IMR-90 (cell line): ENCODE measurements at regions not wholly inside any gene's neighbourhood (a gene's known extent, or its start where the extent isn't known, plus 50 kb on each side); places are given as distances from the start of the nearest gene placed in this dataset.

Experiments
- ATAC-seq: fragments of 200-7000 bp; cut with Tn5 transposase; 2 replicates; pipeline ENCODE4 v1.9.1; 2020; ENCODE audit warnings: low read depth, mild to moderate bottlenecking, moderate library complexity
- BruUV-seq: library from RNA; stranded (reverse); fragments of 400-500 nt; replicated peaks from 2 replicates; lab custom pipeline; 2021; lab: Mats Ljungman, UMichigan
- CTCF ChIA-PET: fragments of 300-600 bp; formaldehyde crosslinking; extraction: SDS; loops from one replicate; lab custom pipeline; 2021; ENCODE audit warnings: antibody characterized with exemption; lab: Yijun Ruan, JAX
- POLR2A ChIA-PET: fragments of 300-600 bp; sonication (Branson Sonifier 250); formaldehyde crosslinking; loops from one replicate; lab custom pipeline; 2022; ENCODE audit warnings: antibody characterized with exemption; ENCODE audit not compliant: unreplicated experiment; lab: Charles Lee
- DNase-seq: peaks from one replicate; pipeline ENCODE4 v3.0.0; 2013
- H2AFZ ChIP-seq: replicated peaks from 2 replicates; pipeline ENCODE3; 2013; ENCODE audit warnings: low read length, mild to moderate bottlenecking; ENCODE audit not compliant: poor library complexity
- H2AK5ac ChIP-seq: 2 replicates; pipeline ENCODE4 v1.6.1; 2013; ENCODE audit warnings: low read depth, low read length, inconsistent platforms
- H2AK9ac ChIP-seq: replicated peaks from 2 replicates; pipeline ENCODE3; 2013; ENCODE audit warnings: mild to moderate bottlenecking, low read depth, low read length, moderate library complexity; ENCODE audit not compliant: poor library complexity
- H2BK120ac ChIP-seq: 2 replicates; pipeline ENCODE4 v1.6.1; 2013; ENCODE audit warnings: low read depth, low read length, inconsistent platforms
- H2BK15ac ChIP-seq: 3 replicates; pipeline ENCODE4 v1.6.1; 2013; ENCODE audit warnings: low read depth, low read length, inconsistent platforms
- H2BK20ac ChIP-seq: 2 replicates; pipeline ENCODE4 v1.6.1; 2013; ENCODE audit warnings: low read depth, mild to moderate bottlenecking, inconsistent platforms, low read length, moderate library complexity
- H2BK5ac ChIP-seq: 2 replicates; pipeline ENCODE4 v1.6.1; 2013; ENCODE audit warnings: mild to moderate bottlenecking, low read depth, low read length, inconsistent platforms; ENCODE audit not compliant: poor library complexity, severe bottlenecking
- H3K14ac ChIP-seq: replicated peaks from 2 replicates; pipeline ENCODE4 v1.6.1; 2013; ENCODE audit warnings: low read depth, low read length, inconsistent platforms
- H3K18ac ChIP-seq: 2 replicates; pipeline ENCODE4 v1.6.1; 2013; ENCODE audit warnings: low read depth, low read length, control low read depth
- H3K23ac ChIP-seq: 2 replicates; pipeline ENCODE4 v1.6.1; 2013; ENCODE audit warnings: low read depth, low read length, inconsistent platforms
- H3K27ac ChIP-seq: 2 replicates; pipeline ENCODE4 v1.5.1; 2013; ENCODE audit warnings: mild to moderate bottlenecking, control low read depth, low read length; ENCODE audit not compliant: insufficient read depth
- H3K27me3 ChIP-seq: 2 replicates; pipeline ENCODE4 v1.6.1; 2013; ENCODE audit warnings: low read length; ENCODE audit not compliant: control insufficient read depth, insufficient read depth
- H3K36me3 ChIP-seq: 2 replicates; pipeline ENCODE4 v1.6.1; 2013; ENCODE audit warnings: low read length, mixed read lengths; ENCODE audit not compliant: control insufficient read depth, insufficient read depth
- H3K4ac ChIP-seq: 2 replicates; pipeline ENCODE4 v1.6.1; 2013; ENCODE audit warnings: low read depth, low read length, inconsistent platforms
- H3K4me1 ChIP-seq: 2 replicates; pipeline ENCODE4 v1.6.1; 2013; ENCODE audit warnings: low read length, mixed read lengths; ENCODE audit not compliant: control insufficient read depth, insufficient read depth
- H3K4me2 ChIP-seq: 2 replicates; pipeline ENCODE4 v1.6.1; 2013; ENCODE audit warnings: low read depth, mild to moderate bottlenecking, control low read depth, low read length, moderate library complexity
- H3K4me3 ChIP-seq: 2 replicates; pipeline ENCODE4 v1.5.1; 2013; ENCODE audit warnings: low read depth, mild to moderate bottlenecking, control low read depth, low read length, moderate library complexity; ENCODE audit not compliant: insufficient read depth
- H3K56ac ChIP-seq: 2 replicates; pipeline ENCODE4 v1.6.1; 2013; ENCODE audit warnings: low read length, inconsistent platforms; ENCODE audit not compliant: insufficient read depth; ENCODE audit errors: extremely low read depth
- H3K79me1 ChIP-seq, 2 experiments: 2 replicates each; pipeline ENCODE4 v1.6.1; 2013; ENCODE audit warnings: low read length in 2 of 2, inconsistent platforms in 1 of 2, low read depth in 1 of 2
- H3K9ac ChIP-seq: 2 replicates; pipeline ENCODE4 v1.6.1; 2013; ENCODE audit warnings: low read depth, low read length, control low read depth
- H3K9me1 ChIP-seq: 2 replicates; pipeline ENCODE4 v1.6.1; 2013; ENCODE audit warnings: low read length, inconsistent platforms; ENCODE audit not compliant: insufficient read depth
- H3K9me3 ChIP-seq: 2 replicates; pipeline ENCODE4 v1.6.1; 2013; ENCODE audit warnings: low read length; ENCODE audit not compliant: control insufficient read depth, insufficient read depth
- H4K20me1 ChIP-seq: 2 replicates; pipeline ENCODE4 v1.6.1; 2013; ENCODE audit warnings: low read length, inconsistent platforms; ENCODE audit not compliant: insufficient read depth
- H4K5ac ChIP-seq: 2 replicates; pipeline ENCODE4 v1.6.1; 2013; ENCODE audit warnings: mild to moderate bottlenecking, low read depth, low read length, control low read depth
- H4K8ac ChIP-seq, 2 experiments: 2 replicates each; pipeline ENCODE4 v1.6.1; 2013; ENCODE audit warnings: low read depth in 2 of 2, low read length in 2 of 2, control low read depth in 1 of 2, inconsistent platforms in 1 of 2
- H4K91ac ChIP-seq: 2 replicates; pipeline ENCODE4 v1.6.1; 2013; ENCODE audit warnings: low read depth, low read length, inconsistent platforms; ENCODE audit not compliant: insufficient read depth
- CEBPB ChIP-seq: IDR thresholded peaks from 2 replicates; pipeline ENCODE4 v1.6.1; 2012; ENCODE audit warnings: low read depth, low read length, improper control_type of control experiment
- CHD1 ChIP-seq: IDR thresholded peaks from 2 replicates; pipeline ENCODE4 v1.6.1; 2012; ENCODE audit warnings: low read depth, low read length, improper control_type of control experiment
- WGBS, 2 experiments: methylation state at CpG; one replicate each; pipeline versions ENCODE4 v1.1.5 to v1.1.7; 2013; ENCODE audit warnings: missing lambda C conversion rate in 2 of 2; ENCODE audit not compliant: insufficient read length in 1 of 2; ENCODE audit errors: extremely low coverage in 2 of 2; 5-methylcytosine and 5-hydroxymethylcytosine counted together
- dilution Hi-C: fragments of 300-500 bp; cut with HindIII; formaldehyde crosslinking; loops from one replicate; pipeline ENCODE4 v1.14.3; 2018; ENCODE audit warnings: low sequenced_read_pairs; ENCODE audit not compliant: unreplicated experiment
- in situ Hi-C: fragments of 300-500 bp; cut with MboI; formaldehyde crosslinking; loops from 3 replicates; pipeline ENCODE4 v1.14.3; 2019; ENCODE audit warnings: low sequenced_read_pairs, inconsistent platforms, mixed read lengths
- intact Hi-C: fragments of 100-400 bp; cut with micrococcal nuclease; formaldehyde crosslinking; loops from 2 replicates; pipeline ENCODE4 v1.10.0; 2022

DNA sequence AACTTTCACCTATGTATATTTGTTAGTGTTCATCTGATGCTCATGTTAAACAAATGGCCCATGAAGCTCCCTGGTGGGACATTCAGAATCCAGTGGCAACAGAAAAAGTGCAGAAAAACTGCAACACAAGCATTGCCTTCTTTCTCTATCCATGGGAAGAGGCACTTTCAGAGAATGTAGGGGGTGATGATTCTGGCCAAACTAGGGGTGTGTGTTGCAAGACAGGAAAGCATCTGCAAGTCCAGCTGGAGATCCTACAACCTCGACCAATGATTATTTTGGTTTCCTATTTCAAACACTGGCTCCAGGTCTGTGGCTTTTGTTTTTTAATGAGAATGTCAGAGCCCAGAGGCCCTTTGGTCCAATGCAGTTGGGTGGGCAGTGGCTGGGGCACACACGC is 198.7 kb downstream of the CXCL12 start:
- H4K91ac ChIP-seq, result no peak overlapping the region
- no peak overlapping the region for H3K4ac ChIP-seq
- intact Hi-C loops (loop anchor here (5.0 to 10.0 kb wide), 4 partner anchors 121 to 491 kb away; partner anchors contain the start of gene CXCL12), dilution Hi-C loops (no loop called here), in situ Hi-C loops (no loop called here)
- no peak overlapping the region for H3K4me3 ChIP-seq
- no peak for TF ChIP-seq CHD1
- TF ChIP-seq CEBPB, result peak; percentile 38; the same call in 1 of the 2 replicates
- ATAC-seq (peak; percentile 62; the same call in 1 of the 2 replicates), DNase-seq (peak; percentile 83)
- no peak overlapping the region for H3K18ac ChIP-seq
- H3K27me3 ChIP-seq, result no peaks in the 10 kb centered on the region; the same call in 1 of the 2 replicates
- H3K36me3 ChIP-seq, result no peaks in the 10 kb centered on the region
- no peak overlapping the region for H3K14ac ChIP-seq
- no peak overlapping the region for H4K5ac ChIP-seq
- no peak overlapping the region for H2AK9ac ChIP-seq
- H2AK5ac ChIP-seq, result no peak overlapping the region
- H2BK20ac ChIP-seq, result no peak overlapping the region
- H3K9ac ChIP-seq, result no peak overlapping the region
- H4K8ac ChIP-seq, result no peak overlapping the region
- no CpG with 5 or more reads among the region's 2 CpGs for WGBS, 2 experiments
- H3K79me1 ChIP-seq, result no peaks in the 10 kb centered on the region
- H3K56ac ChIP-seq, result no peak overlapping the region
- no TSS peak for BruUV-seq
- no peaks in the 10 kb centered on the region for H4K20me1 ChIP-seq
- peaks cover 9% of the 10 kb centered on the region; the same call in 1 of the 2 replicates for H3K9me1 ChIP-seq
- no peak overlapping the region for H2AFZ ChIP-seq
- peaks cover 4% of the 10 kb centered on the region; the same call in 1 of the 2 replicates for H3K4me1 ChIP-seq
- no peak overlapping the region for H2BK120ac ChIP-seq
- no peak overlapping the region for H2BK15ac ChIP-seq
- H3K23ac ChIP-seq, result no peak overlapping the region
- peak overlapping the region; percentile 46; the same call in 1 of the 2 replicates for H3K4me2 ChIP-seq
- no peak overlapping the region for H2BK5ac ChIP-seq
- no peak overlapping the region for H3K27ac ChIP-seq
- ChIA-PET POLR2A (no interaction called here), CTCF (no interaction called here)
- H3K9me3 ChIP-seq, result no peaks in the 10 kb centered on the region
